HEK293 (cell line): ENCODE measurements at regions not wholly inside any gene's neighbourhood (a gene's known extent, or its start where the extent isn't known, plus 50 kb on each side); places are given as distances from the start of the nearest gene placed in this dataset.

ENCODE experiments used
- CTCF ChIA-PET: fragments of 350-600 bp; formaldehyde crosslinking; extraction: SDS; loops from one replicate; lab custom pipeline; 2021; ENCODE audit warnings: antibody characterized with exemption; lab: Yijun Ruan, JAX
- POLR2A ChIA-PET: fragments of 300-600 bp; formaldehyde crosslinking; extraction: SDS; loops from one replicate; lab custom pipeline; 2020; ENCODE audit warnings: antibody characterized with exemption, inconsistent platforms; lab: Yijun Ruan, JAX
- H3K27ac ChIP-seq: fragments of 200-500 bp; sonication (Bioruptor generic); 2 replicates; pipeline ENCODE4 v1.5.1; 2014; ENCODE audit warnings: low read depth, low read length, control low read depth, inconsistent platforms; ENCODE audit errors: extremely low read depth
- H3K36me3 ChIP-seq, 2 experiments: fragments of 200-500 bp in 1 of 2; sonication (Bioruptor generic) in 1 of 2; 1 replicate in 1 of 2; 2 replicates in 1 of 2; pipeline ENCODE4 v1.5.1; 2014 to 2017; ENCODE audit warnings: inconsistent platforms in 2 of 2, low read length in 2 of 2; ENCODE audit not compliant: control insufficient read depth in 2 of 2, insufficient read depth in 1 of 2
- H3K4me1 ChIP-seq: fragments of 200-500 bp; sonication (Bioruptor generic); 2 replicates; pipeline ENCODE4 v1.5.1; 2014; ENCODE audit warnings: mild to moderate bottlenecking, low read length, inconsistent platforms; ENCODE audit not compliant: control insufficient read depth, insufficient read depth
- H3K4me3 ChIP-seq: 2 replicates; pipeline ENCODE4 v1.5.1; 2011; ENCODE audit warnings: low read depth, mild to moderate bottlenecking, control low read depth, low read length, moderate library complexity
- H3K9me3 ChIP-seq: fragments of 200-500 bp; sonication (Bioruptor generic); 2 replicates; pipeline ENCODE4 v1.5.1; 2014; ENCODE audit warnings: low read depth, low read length, inconsistent platforms; ENCODE audit not compliant: control insufficient read depth, insufficient read depth
- KLF17 ChIP-seq: fragments of 450-650 bp; formaldehyde crosslinking; IDR thresholded peaks from 2 replicates; pipeline ENCODE4 v1.5.1; 2016; ENCODE audit warnings: missing biosample characterization, missing genetic modification characterization
- KLF9 ChIP-seq: fragments of 450-650 bp; formaldehyde crosslinking; IDR thresholded peaks from 2 replicates; pipeline ENCODE4 v1.5.1; 2016; ENCODE audit warnings: missing biosample characterization, missing genetic modification characterization, low read depth
- MYNN ChIP-seq: fragments of 450-650 bp; formaldehyde crosslinking; IDR thresholded peaks from 2 replicates; pipeline ENCODE4 v1.5.1; 2016; ENCODE audit warnings: missing biosample characterization, missing genetic modification characterization, borderline replicate concordance
- PATZ1 ChIP-seq: fragments of 450-650 bp; formaldehyde crosslinking; IDR thresholded peaks from 2 replicates; pipeline ENCODE4 v1.5.1; 2016; ENCODE audit warnings: missing biosample characterization, missing genetic modification characterization
- SALL2 ChIP-seq: fragments of 450-650 bp; formaldehyde crosslinking; IDR thresholded peaks from 2 replicates; pipeline ENCODE4 v1.5.0; 2017; ENCODE audit warnings: missing biosample characterization, mild to moderate bottlenecking, missing genetic modification characterization, borderline replicate concordance
- SCRT2 ChIP-seq: fragments of 450-650 bp; formaldehyde crosslinking; IDR thresholded peaks from 2 replicates; pipeline ENCODE4 v1.5.1; 2016; ENCODE audit warnings: missing biosample characterization, missing genetic modification characterization
- SP3 ChIP-seq: fragments of 450-650 bp; formaldehyde crosslinking; IDR thresholded peaks from 2 replicates; pipeline ENCODE4 v1.5.1; 2016; ENCODE audit warnings: missing biosample characterization, missing genetic modification characterization
- YY2 ChIP-seq: fragments of 450-650 bp; formaldehyde crosslinking; IDR thresholded peaks from 2 replicates; pipeline ENCODE4 v1.5.1; 2016; ENCODE audit warnings: missing biosample characterization, missing genetic modification characterization
- ZNF132 ChIP-seq: fragments of 450-650 bp; formaldehyde crosslinking; IDR thresholded peaks from 2 replicates; pipeline ENCODE4 v1.5.1; 2017; ENCODE audit warnings: missing biosample characterization, missing genetic modification characterization, borderline replicate concordance
- ZNF175 ChIP-seq: fragments of 450-650 bp; formaldehyde crosslinking; IDR thresholded peaks from 2 replicates; pipeline ENCODE4 v1.5.1; 2016; ENCODE audit warnings: missing biosample characterization, missing genetic modification characterization
- ZNF2 ChIP-seq: fragments of 450-650 bp; formaldehyde crosslinking; IDR thresholded peaks from 2 replicates; pipeline ENCODE4 v1.5.1; 2016; ENCODE audit warnings: missing biosample characterization, missing genetic modification characterization
- ZNF24 ChIP-seq: fragments of 450-650 bp; formaldehyde crosslinking; IDR thresholded peaks from 2 replicates; pipeline ENCODE4 v1.5.1; 2016; ENCODE audit warnings: missing biosample characterization, missing genetic modification characterization
- ZNF302 ChIP-seq: fragments of 450-650 bp; formaldehyde crosslinking; IDR thresholded peaks from 2 replicates; pipeline ENCODE4 v1.5.1; 2016; ENCODE audit warnings: missing biosample characterization, missing genetic modification characterization, low read depth
- ZNF335 ChIP-seq: fragments of 450-650 bp; formaldehyde crosslinking; conservative IDR thresholded peaks from 2 replicates; pipeline ENCODE4 v1.5.1; 2016; ENCODE audit warnings: missing biosample characterization, missing genetic modification characterization
- ZNF366 ChIP-seq: fragments of 450-650 bp; formaldehyde crosslinking; conservative IDR thresholded peaks from 2 replicates; pipeline ENCODE4 v1.5.1; 2016; ENCODE audit warnings: missing biosample characterization, missing genetic modification characterization
- ZNF544 ChIP-seq: fragments of 450-650 bp; formaldehyde crosslinking; IDR thresholded peaks from 2 replicates; pipeline ENCODE4 v1.5.0; 2017; ENCODE audit warnings: missing biosample characterization, missing genetic modification characterization
- ZNF555 ChIP-seq: fragments of 450-650 bp; formaldehyde crosslinking; conservative IDR thresholded peaks from 2 replicates; pipeline ENCODE4 v1.5.1; 2017; ENCODE audit warnings: missing biosample characterization, mild to moderate bottlenecking, missing genetic modification characterization, inconsistent platforms
- ZNF660 ChIP-seq: fragments of 450-650 bp; IDR thresholded peaks from 2 replicates; pipeline ENCODE4 v1.5.1; 2018; ENCODE audit warnings: missing biosample characterization, mild to moderate bottlenecking, missing genetic modification characterization
- TF ChIP-seq, protein P1 (sequence below): fragments of 450-650 bp; formaldehyde crosslinking; IDR thresholded peaks from 2 replicates; pipeline ENCODE4 v1.5.1; 2016; ENCODE audit warnings: missing biosample characterization, missing genetic modification characterization
- TF ChIP-seq, protein P2 (sequence below): fragments of 450-650 bp; formaldehyde crosslinking; IDR thresholded peaks from 2 replicates; pipeline ENCODE4 v1.5.1; 2016; ENCODE audit warnings: missing biosample characterization, missing genetic modification characterization, low read depth

DNA sequence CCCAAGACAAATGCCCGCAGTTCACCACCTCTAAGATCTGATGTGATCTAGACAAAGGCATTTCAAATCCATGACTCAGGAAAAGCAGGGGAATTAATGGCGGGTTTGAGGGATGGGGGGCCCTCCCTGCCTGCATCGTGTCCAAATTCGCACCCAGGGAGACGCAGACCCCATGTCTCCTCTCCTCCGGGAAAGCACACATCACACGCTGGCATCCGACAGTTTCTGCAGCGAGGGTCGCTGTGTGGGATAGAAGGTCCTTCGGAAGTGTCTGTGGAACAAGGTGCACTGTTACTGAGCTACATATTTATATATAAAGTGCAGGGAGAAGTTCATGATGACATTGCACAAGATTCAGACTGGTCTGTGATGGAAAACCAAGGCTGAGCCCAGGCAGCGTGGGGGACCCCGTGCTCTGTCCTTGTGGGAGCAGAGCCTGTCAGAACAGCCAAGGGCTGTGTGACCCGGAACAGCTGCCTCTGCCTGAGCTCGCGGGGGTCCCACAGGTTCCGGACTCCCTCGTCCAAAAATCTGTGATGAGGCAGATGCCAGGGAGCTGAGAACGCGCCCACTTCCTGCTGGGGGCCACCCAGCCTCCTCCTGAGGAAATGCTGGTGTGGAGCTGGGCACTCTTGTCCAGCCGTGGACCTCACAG lies 82.3 kb upstream of the CTDP1 start:
- Histone ChIP-seq H3K9me3 (no peaks in the 10 kb centered on the region), H3K36me3 (no peaks in the 10 kb centered on the region), H3K27ac (no peak overlapping the region), H3K4me1 (no peaks in the 10 kb centered on the region), H3K4me3 (no peak overlapping the region)
- no peak for TF ChIP-seq ZNF302 (tag by site-specific recombination)
- TF ChIP-seq MYNN (tag by site-specific recombination), result no peak
- no peak for TF ChIP-seq ZNF660 (tag by site-specific recombination)
- TF ChIP-seq ZNF544 (tag by site-specific recombination), result no peak
- no peak for TF ChIP-seq SP3 (tag by site-specific recombination)
- TF ChIP-seq SCRT2 (tag by site-specific recombination), result no peak
- TF ChIP-seq ZNF24 (tag by site-specific recombination), result no peak
- ChIA-PET POLR2A (no interaction called here), CTCF (no interaction called here)

GRCh38 chr18:79597831-79598632 lies 81.6 kb upstream of the CTDP1 start:
- no peaks in the 10 kb centered on the region for H3K36me3 ChIP-seq
- POLR2A ChIA-PET, result no interaction called here
- H3K27ac ChIP-seq, result no peak overlapping the region
- H3K4me3 ChIP-seq, result no peak overlapping the region
- 0 out of 2 replicates have a peak, but pooled peaks have one; percentile 20 for TF ChIP-seq KLF9 (tag by site-specific recombination)
- TF ChIP-seq, protein P1, sequence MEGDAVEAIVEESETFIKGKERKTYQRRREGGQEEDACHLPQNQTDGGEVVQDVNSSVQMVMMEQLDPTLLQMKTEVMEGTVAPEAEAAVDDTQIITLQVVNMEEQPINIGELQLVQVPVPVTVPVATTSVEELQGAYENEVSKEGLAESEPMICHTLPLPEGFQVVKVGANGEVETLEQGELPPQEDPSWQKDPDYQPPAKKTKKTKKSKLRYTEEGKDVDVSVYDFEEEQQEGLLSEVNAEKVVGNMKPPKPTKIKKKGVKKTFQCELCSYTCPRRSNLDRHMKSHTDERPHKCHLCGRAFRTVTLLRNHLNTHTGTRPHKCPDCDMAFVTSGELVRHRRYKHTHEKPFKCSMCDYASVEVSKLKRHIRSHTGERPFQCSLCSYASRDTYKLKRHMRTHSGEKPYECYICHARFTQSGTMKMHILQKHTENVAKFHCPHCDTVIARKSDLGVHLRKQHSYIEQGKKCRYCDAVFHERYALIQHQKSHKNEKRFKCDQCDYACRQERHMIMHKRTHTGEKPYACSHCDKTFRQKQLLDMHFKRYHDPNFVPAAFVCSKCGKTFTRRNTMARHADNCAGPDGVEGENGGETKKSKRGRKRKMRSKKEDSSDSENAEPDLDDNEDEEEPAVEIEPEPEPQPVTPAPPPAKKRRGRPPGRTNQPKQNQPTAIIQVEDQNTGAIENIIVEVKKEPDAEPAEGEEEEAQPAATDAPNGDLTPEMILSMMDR (tag by site-specific recombination), result no peak
- H3K4me1 ChIP-seq, result no peaks in the 10 kb centered on the region
- CTCF ChIA-PET, result interaction anchor here (0.6 kb wide), 1 partner anchor 724 kb away, joined by 4 read pairs; no protein-coding TSS in a partner anchor
- H3K9me3 ChIP-seq, result no peaks in the 10 kb centered on the region

DNA sequence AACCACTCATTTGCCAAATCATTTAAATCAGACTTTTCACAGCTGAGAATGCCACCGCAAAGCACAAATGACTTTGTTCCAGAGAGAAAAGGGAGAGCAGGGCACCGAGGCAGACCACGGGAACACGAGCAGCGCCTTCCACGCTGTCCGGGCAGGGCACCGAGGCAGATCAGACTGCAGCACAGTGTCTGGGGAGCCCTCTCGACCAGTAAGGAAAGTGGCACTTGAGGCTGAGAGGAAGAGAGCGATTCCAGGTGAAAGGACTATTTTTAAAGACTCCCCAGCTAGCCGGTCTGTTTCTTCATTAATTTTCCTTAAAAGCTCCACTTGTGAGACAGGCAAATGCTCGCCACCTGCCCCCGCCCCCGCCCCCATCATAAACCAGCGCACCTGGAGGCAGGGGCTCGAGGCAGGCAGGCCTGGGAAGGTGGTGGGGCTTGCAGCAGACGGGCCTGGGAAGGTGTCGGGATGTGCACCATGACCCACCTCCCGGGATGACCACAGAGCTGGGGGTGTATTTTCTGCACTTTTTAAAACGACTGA lies 80.9 kb upstream of the CTDP1 start:
- POLR2A ChIA-PET, result no interaction called here
- TF ChIP-seq KLF17 (tag by site-specific recombination), result no peak
- no peaks in the 10 kb centered on the region for H3K4me1 ChIP-seq
- no peaks in the 10 kb centered on the region for H3K9me3 ChIP-seq
- CTCF ChIA-PET, result interaction anchor here (0.6 kb wide), 1 partner anchor 725 kb away, joined by 4 read pairs; no protein-coding TSS in a partner anchor
- no peak overlapping the region for H3K27ac ChIP-seq
- no peaks in the 10 kb centered on the region for H3K36me3 ChIP-seq
- H3K4me3 ChIP-seq, result no peak overlapping the region

DNA sequence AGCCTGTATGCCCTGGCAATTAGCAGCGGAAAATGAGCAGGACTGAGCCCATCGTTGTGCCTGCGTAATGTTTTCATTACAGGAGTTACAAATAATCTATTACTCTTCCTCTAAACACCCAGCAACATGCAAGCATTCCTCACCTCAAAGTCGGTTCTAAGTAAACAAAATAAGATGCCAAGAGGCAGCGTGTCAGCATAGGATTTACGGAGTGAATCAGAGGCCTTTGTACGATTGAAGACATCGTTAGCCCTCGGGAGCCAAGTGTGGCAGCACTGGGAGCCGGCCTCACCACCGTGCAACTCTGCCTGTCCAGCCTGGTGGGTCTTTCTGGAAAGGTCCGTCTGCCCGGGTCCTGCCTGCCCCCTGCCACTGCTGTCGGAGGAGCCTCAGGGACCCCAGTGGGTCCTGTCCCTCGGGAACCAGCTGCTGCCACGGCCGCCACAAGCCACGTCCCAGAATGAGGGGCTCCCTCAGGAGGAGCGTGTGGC lies 80.1 kb upstream of the CTDP1 start:
- CTCF ChIA-PET, result no interaction called here
- H3K4me1 ChIP-seq, result no peaks in the 10 kb centered on the region
- POLR2A ChIA-PET, result no interaction called here
- H3K36me3 ChIP-seq, result no peaks in the 10 kb centered on the region
- H3K27ac ChIP-seq, result no peak overlapping the region
- no peaks in the 10 kb centered on the region for H3K9me3 ChIP-seq
- H3K4me3 ChIP-seq, result no peak overlapping the region
- TF ChIP-seq ZNF2 (tag by site-specific recombination), result no peak
- no peak for TF ChIP-seq SALL2 (tag by site-specific recombination)
- TF ChIP-seq ZNF335 (tag by site-specific recombination), result no peak
- TF ChIP-seq ZNF175, result no peak
- TF ChIP-seq YY2, result no peak
- TF ChIP-seq ZNF555 (tag by site-specific recombination), result no peak
- no peak for TF ChIP-seq ZNF366 (tag by site-specific recombination)
- TF ChIP-seq, protein P2, sequence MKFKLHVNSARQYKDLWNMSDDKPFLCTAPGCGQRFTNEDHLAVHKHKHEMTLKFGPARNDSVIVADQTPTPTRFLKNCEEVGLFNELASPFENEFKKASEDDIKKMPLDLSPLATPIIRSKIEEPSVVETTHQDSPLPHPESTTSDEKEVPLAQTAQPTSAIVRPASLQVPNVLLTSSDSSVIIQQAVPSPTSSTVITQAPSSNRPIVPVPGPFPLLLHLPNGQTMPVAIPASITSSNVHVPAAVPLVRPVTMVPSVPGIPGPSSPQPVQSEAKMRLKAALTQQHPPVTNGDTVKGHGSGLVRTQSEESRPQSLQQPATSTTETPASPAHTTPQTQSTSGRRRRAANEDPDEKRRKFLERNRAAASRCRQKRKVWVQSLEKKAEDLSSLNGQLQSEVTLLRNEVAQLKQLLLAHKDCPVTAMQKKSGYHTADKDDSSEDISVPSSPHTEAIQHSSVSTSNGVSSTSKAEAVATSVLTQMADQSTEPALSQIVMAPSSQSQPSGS (tag by site-specific recombination), result no peak
- TF ChIP-seq ZNF132 (tag by site-specific recombination), result no peak
- TF ChIP-seq PATZ1 (tag by site-specific recombination), result no peak
